ENCODE measurements at regions not wholly inside any gene's neighbourhood (a gene's known extent, or its start where the extent isn't known, plus 50 kb on each side); places are given as distances from the start of the nearest gene placed in this dataset.
"Not testable (repeated sequence)": the region's sequence is repeated elsewhere in the genome, so short reads cannot be mapped to it uniquely, and the experiment has no call there.

GRCh38 chr4:188372058-188372457 lies 232.8 kb downstream of the TRIML1 start:
- H3K4me1 ChIP-seq (replicated peaks): no peaks in the 10 kb centered on the region
- H3K36me3 ChIP-seq: no peaks in the 10 kb centered on the region
- no peak overlapping the region for H3K27ac ChIP-seq
- no peaks in the 10 kb centered on the region for H3K27me3 ChIP-seq (replicated peaks)
- no peak overlapping the region for H3K4me3 ChIP-seq
- peaks cover 2% of the 10 kb centered on the region; the same call in 1 of the 2 replicates for H3K9me3 ChIP-seq (replicated peaks)
- no peak for DNase-seq (ENCODE audit: low read depth in 1 of 2, low spot score in 2 of 2)

- no peak overlapping the region for H3K4me3 ChIP-seq
- peaks cover 2% of the 10 kb centered on the region; the same call in 1 of the 2 replicates for H3K9me3 ChIP-seq (replicated peaks)
- no peaks in the 10 kb centered on the region for H3K36me3 ChIP-seq
- no peaks in the 10 kb centered on the region for H3K4me1 ChIP-seq (replicated peaks)
- H3K27ac ChIP-seq: no peak overlapping the region
- DNase-seq (ENCODE audit: low read depth in 1 of 2, low spot score in 2 of 2): no peak
- H3K27me3 ChIP-seq (replicated peaks): no peaks in the 10 kb centered on the region
Observed at GRCh38 chr4:188372829-188373228, 233.6 kb downstream of the TRIML1 start.

- H3K27me3 ChIP-seq (replicated peaks): no peaks in the 10 kb centered on the region
Observed at GRCh38 chr4:188374871-188375270, 235.6 kb downstream of the TRIML1 start.

GRCh38 chr4:188377816-188378215 lies 238.6 kb downstream of the TRIML1 start:
- Histone ChIP-seq H3K4me1 (replicated peaks) (no peaks in the 10 kb centered on the region), H3K4me3 (no peak overlapping the region), H3K27me3 (replicated peaks) (no peaks in the 10 kb centered on the region), H3K9me3 (replicated peaks) (peaks cover 5% of the 10 kb centered on the region; the same call in 1 of the 2 replicates), H3K27ac (no peak overlapping the region), H3K36me3 (no peaks in the 10 kb centered on the region)
- DNase-seq (ENCODE audit: low read depth in 1 of 2, low spot score in 2 of 2): no peak

More at GRCh38 chr4:188374871-188375270, 235.6 kb downstream of the TRIML1 start:
- Histone ChIP-seq H3K9me3 (replicated peaks) (peaks cover 2% of the 10 kb centered on the region; the same call in 1 of the 2 replicates), H3K27ac (no peak overlapping the region), H3K36me3 (no peaks in the 10 kb centered on the region), H3K4me1 (replicated peaks) (no peaks in the 10 kb centered on the region), H3K4me3 (no peak overlapping the region)
- no peak for DNase-seq (ENCODE audit: low read depth in 1 of 2, low spot score in 2 of 2)

GRCh38 chr4:188383180-188383579 lies 243.9 kb downstream of the TRIML1 start:
- no peaks in the 10 kb centered on the region for H3K4me1 ChIP-seq (replicated peaks)
- peaks cover 9% of the 10 kb centered on the region; the same call in 1 of the 2 replicates for H3K9me3 ChIP-seq (replicated peaks)

GRCh38 chr4:188387179-188387791 lies 248.0 kb downstream of the TRIML1 start:
- DNase-seq (ENCODE audit: low read depth in 1 of 2, low spot score in 2 of 2): no peak
- Histone ChIP-seq H3K4me3 (no peak overlapping the region), H3K9me3 (replicated peaks) (peaks cover 6% of the 10 kb centered on the region; the same call in 1 of the 2 replicates), H3K27me3 (replicated peaks) (no peaks in the 10 kb centered on the region), H3K27ac (no peak overlapping the region), H3K36me3 (no peaks in the 10 kb centered on the region), H3K4me1 (replicated peaks) (no peaks in the 10 kb centered on the region)

More at GRCh38 chr4:188383180-188383579, 243.9 kb downstream of the TRIML1 start:
- DNase-seq (ENCODE audit: low read depth in 1 of 2, low spot score in 2 of 2): no peak
- Histone ChIP-seq H3K27ac (no peak overlapping the region), H3K36me3 (no peaks in the 10 kb centered on the region), H3K27me3 (replicated peaks) (no peaks in the 10 kb centered on the region), H3K4me3 (no peak overlapping the region)

GRCh38 chr4:188391349-188391748 lies 252.1 kb downstream of the TRIML1 start:
- H3K4me3 ChIP-seq; H3K36me3 ChIP-seq; H3K27me3 ChIP-seq (replicated peaks); H3K27ac ChIP-seq; DNase-seq (ENCODE audit: low read depth in 1 of 2, low spot score in 2 of 2); H3K4me1 ChIP-seq (replicated peaks); H3K9me3 ChIP-seq (replicated peaks): not testable (repeated sequence)

- Histone ChIP-seq H3K27me3 (replicated peaks) (no peaks in the 10 kb centered on the region), H3K36me3 (no peaks in the 10 kb centered on the region), H3K4me3 (no peak overlapping the region), H3K9me3 (replicated peaks) (peaks cover 6% of the 10 kb centered on the region), H3K4me1 (replicated peaks) (no peaks in the 10 kb centered on the region), H3K27ac (no peak overlapping the region)
- DNase-seq (ENCODE audit: low read depth in 1 of 2, low spot score in 2 of 2): no peak
Observed at GRCh38 chr4:188396037-188396436, 256.8 kb downstream of the TRIML1 start.

- H3K9me3 ChIP-seq (replicated peaks): peaks cover 6% of the 10 kb centered on the region; the same call in 1 of the 2 replicates
- no peak overlapping the region for H3K4me3 ChIP-seq
- no peaks in the 10 kb centered on the region for H3K4me1 ChIP-seq (replicated peaks)
- no peak for DNase-seq (ENCODE audit: low read depth in 1 of 2, low spot score in 2 of 2)
- H3K36me3 ChIP-seq: no peaks in the 10 kb centered on the region
- H3K27ac ChIP-seq: no peak overlapping the region
- no peaks in the 10 kb centered on the region for H3K27me3 ChIP-seq (replicated peaks)
Observed at GRCh38 chr4:188399834-188400233, 260.6 kb downstream of the TRIML1 start.

- Histone ChIP-seq H3K36me3 (no peaks in the 10 kb centered on the region), H3K4me1 (replicated peaks) (no peaks in the 10 kb centered on the region), H3K9me3 (replicated peaks) (peaks cover 6% of the 10 kb centered on the region; the same call in 1 of the 2 replicates), H3K27me3 (replicated peaks) (no peaks in the 10 kb centered on the region), H3K4me3 (no peak overlapping the region), H3K27ac (no peak overlapping the region)
- DNase-seq (ENCODE audit: low read depth in 1 of 2, low spot score in 2 of 2): no peak
Observed at GRCh38 chr4:188400451-188400850, 261.2 kb downstream of the TRIML1 start.

- Histone ChIP-seq H3K27ac (no peak overlapping the region), H3K36me3 (no peaks in the 10 kb centered on the region), H3K4me1 (replicated peaks) (no peaks in the 10 kb centered on the region), H3K9me3 (replicated peaks) (peaks cover 6% of the 10 kb centered on the region; the same call in 1 of the 2 replicates), H3K4me3 (no peak overlapping the region), H3K27me3 (replicated peaks) (no peaks in the 10 kb centered on the region)
- no peak for DNase-seq (ENCODE audit: low read depth in 1 of 2, low spot score in 2 of 2)
Observed at GRCh38 chr4:188403272-188403671, 264.0 kb downstream of the TRIML1 start.

- H3K4me1 ChIP-seq (replicated peaks); H3K36me3 ChIP-seq; H3K4me3 ChIP-seq; DNase-seq (ENCODE audit: low read depth in 1 of 2, low spot score in 2 of 2); H3K9me3 ChIP-seq (replicated peaks); H3K27ac ChIP-seq; H3K27me3 ChIP-seq (replicated peaks): not testable (repeated sequence)
Observed at GRCh38 chr4:188405071-188405835, 266.0 kb downstream of the TRIML1 start.

- no peak for DNase-seq (ENCODE audit: low read depth in 1 of 2, low spot score in 2 of 2)
- Histone ChIP-seq H3K4me1 (replicated peaks) (no peaks in the 10 kb centered on the region), H3K27me3 (replicated peaks) (no peaks in the 10 kb centered on the region), H3K36me3 (no peaks in the 10 kb centered on the region), H3K4me3 (no peak overlapping the region), H3K9me3 (replicated peaks) (0 out of 2 replicates have a peak, but pooled peaks cover 3% of the 10 kb centered on the region), H3K27ac (no peak overlapping the region)
Observed at GRCh38 chr4:188408244-188409030, 269.2 kb downstream of the TRIML1 start.

All from SJSA1 (cell line).